CD4-positive, alpha-beta T cell treated with Interleukin-6 for 4 hours (primary cell): ENCODE measurements at regions not wholly inside any gene's neighbourhood (a gene's known extent, or its start where the extent isn't known, plus 50 kb on each side); places are given as distances from the start of the nearest gene placed in this dataset.

ENCODE experiments used
- DNase-seq: peaks from one replicate; pipeline ENCODE4 v3.0.0-alpha.2; 2020; ENCODE audit warnings: mixed read lengths

- DNase-seq = no peak
Observed at GRCh38 chrX:69264158-69264581, 98.9 kb upstream of the PJA1 start.

GRCh38 chrX:69263251-69263820 lies 98.1 kb upstream of the PJA1 start:
- no peak for DNase-seq

- DNase-seq = no peak
Observed at GRCh38 chrX:69262036-69262936, 97.0 kb upstream of the PJA1 start.

DNA sequence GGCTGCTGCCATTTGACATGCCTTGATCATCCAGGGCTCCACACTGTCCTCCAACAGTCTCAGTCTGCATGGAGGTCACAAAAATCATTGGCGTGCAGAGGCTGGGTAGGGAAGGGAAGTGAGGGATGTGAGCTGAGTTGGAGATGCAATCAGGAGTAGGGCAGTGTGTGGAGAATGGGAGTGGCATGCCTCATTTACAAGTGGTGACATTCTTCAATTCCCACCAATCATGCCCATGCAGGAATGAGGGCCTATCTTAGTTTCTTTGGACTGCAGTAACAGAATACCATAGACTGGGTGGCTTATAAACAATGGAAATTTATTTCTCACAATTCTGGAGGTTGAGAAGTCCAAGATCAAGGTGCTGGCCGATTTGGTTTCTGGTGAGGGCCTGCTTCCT lies 94.9 kb upstream of the PJA1 start:
- no peak for DNase-seq

- DNase-seq = no peak
Observed at GRCh38 chrX:69258893-69259292, 93.6 kb upstream of the PJA1 start.

- no peak for DNase-seq
Observed at GRCh38 chrX:69257499-69258127, 92.4 kb upstream of the PJA1 start.

DNA sequence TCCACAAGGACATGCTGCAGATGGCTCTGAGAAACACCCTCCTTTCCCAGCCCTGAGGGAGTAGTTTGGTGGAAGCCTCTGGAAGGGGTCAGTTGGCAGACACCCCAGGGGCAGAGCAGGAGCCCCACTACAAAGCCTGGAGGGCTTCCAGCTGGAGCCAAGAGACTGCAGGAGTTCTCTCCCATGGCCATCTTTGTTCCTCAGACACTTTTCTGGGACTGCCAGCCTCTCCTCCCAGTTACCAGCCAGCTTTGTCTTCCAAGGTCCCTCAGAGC lies 91.0 kb upstream of the PJA1 start:
- no peak for DNase-seq

- no peak for DNase-seq
Observed at GRCh38 chrX:69255441-69256290, 90.4 kb upstream of the PJA1 start.

GRCh38 chrX:69253821-69254220 lies 88.6 kb upstream of the PJA1 start:
- DNase-seq = no peak

GRCh38 chrX:69243276-69243675 lies 78.0 kb upstream of the PJA1 start:
- DNase-seq = no peak

GRCh38 chrX:69238887-69239231 lies 73.6 kb upstream of the PJA1 start:
- DNase-seq = no peak

DNA sequence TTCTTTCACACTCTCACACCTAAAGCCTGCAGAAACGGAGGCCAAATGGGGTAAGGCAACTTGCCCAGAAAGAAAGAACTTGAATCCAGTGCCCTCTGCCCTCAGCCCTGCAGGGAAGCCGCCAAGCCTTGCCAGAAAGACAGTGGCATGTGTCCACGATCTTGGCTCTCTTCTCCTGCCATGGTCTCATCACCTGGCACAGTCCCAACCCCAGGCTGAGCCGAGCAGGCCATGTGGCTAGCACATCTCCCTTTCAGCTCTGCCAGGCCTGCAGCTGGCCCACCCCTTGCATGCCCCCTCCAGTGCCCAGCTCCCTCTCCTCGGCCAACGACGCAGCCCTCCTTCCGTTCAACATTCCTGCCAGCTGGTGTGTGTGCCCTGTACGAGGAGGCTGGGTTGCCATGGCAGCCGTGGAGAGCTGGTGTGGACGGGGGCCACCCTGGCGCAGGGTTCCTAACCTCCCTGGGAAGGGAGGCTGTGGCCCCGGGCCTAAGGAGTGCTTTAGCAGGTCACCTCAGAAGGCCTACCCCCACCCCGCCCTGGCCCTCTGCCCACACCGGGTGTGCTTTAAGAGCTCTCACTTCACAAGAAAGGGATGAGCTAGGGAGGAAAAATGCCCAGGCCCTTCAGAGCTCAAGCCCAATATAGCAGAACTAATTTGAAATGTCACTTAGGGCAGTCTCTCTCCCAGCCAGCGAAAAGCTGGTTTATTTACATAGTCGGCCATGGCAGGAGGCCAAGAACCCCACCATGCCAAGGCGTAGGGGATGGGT lies 73.0 kb upstream of the PJA1 start:
- DNase-seq = no peak

GRCh38 chrX:69237236-69237635 lies 72.0 kb upstream of the PJA1 start:
- no peak for DNase-seq

GRCh38 chrX:69236641-69237040 lies 71.4 kb upstream of the PJA1 start:
- no peak for DNase-seq

DNA sequence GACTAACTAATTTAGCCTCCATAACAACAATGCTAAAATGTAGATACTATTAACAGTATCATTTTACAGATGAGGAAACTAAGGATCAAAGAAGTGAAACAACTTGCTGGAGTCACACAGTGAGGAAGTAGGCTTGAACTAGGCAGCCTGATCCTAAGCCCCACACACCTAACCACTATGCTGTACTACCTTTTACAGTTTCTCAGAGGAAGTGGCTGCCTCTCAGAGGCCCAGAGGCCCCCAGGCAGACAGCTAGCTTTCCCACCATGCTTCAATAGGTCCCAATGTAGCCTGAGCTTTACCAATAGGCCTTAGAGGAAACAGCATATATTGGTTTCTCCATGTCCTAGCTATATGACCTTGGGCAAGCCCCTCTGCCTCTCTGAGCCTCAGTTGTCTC lies 69.4 kb upstream of the PJA1 start:
- DNase-seq = no peak

GRCh38 chrX:69232945-69233344 lies 67.7 kb upstream of the PJA1 start:
- no peak for DNase-seq

GRCh38 chrX:69231903-69232302 lies 66.7 kb upstream of the PJA1 start:
- no peak for DNase-seq

- DNase-seq = no peak
Observed at GRCh38 chrX:69229436-69229835, 64.2 kb upstream of the PJA1 start.

DNA sequence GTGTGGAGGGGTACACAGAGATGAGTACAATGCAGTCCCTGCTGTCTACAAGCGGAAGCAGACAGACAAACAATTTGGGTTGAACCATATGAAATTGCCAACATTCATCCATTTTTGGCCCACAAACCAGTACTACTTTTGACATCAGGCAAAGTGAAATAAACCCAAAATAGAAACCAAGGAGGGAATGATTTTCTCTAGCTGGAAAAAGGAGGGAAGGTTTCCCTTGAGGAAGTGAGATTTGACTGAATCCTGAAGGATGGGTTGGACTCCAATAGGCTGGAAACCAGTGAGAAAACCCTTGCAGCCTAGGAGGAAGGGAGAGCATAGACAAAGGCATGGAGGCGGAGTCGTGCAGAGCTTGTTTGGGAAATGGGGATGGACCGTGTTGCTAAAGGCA lies 63.5 kb upstream of the PJA1 start:
- DNase-seq = no peak

- no peak for DNase-seq
Observed at GRCh38 chrX:69226459-69227158, 61.4 kb upstream of the PJA1 start.

DNA sequence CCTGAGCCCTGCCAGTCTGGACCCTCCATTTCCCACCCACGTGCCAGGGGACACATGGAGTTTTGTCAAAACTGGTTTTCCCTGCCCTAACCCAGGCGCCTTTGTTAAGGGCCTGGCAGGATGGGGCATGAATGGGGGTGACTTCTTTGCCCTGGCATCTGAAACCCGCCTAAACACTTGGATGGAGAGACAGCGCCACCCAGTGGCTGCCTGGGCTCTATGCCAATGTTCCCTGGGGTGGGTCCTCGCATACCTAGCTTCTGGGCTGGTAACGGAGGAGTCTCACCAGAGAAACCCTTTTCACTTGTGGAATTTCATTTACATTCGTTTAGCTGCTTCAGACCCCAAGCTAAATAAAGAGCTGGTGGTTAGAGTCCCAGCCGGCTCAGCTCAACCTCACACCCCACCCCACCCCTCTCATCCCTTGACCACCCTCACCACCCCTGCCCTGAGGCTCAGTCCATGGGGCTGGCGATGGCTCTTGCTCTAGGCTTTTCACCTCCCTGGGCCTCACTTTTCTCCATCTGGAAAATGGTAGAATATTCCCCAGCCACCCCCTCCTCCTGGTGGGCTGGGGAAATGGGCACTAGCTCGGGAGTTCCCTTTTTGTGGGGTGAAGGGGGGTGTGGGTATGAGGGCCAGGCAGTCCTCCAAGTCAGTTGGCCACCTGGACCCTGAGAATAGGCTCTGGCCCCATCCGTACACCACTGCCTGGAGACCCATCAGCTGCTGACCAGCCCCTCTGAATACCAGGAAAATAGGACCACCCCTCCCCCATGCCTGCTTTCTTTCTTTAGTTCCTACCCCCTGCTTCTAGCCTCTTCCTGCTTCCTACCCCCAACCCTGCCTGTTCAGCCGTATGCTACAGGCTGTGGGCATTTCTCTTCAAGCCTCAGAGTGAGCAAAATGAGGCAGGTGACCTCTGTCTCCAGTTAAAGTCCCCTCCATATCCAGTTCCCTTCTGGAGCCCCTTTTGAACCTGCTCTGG lies 57.1 kb upstream of the PJA1 start:
- peak; percentile 81 for DNase-seq
